ENCODE measurements at regions not wholly inside any gene's neighbourhood (a gene's known extent, or its start where the extent isn't known, plus 50 kb on each side); places are given as distances from the start of the nearest gene placed in this dataset.

DNA sequence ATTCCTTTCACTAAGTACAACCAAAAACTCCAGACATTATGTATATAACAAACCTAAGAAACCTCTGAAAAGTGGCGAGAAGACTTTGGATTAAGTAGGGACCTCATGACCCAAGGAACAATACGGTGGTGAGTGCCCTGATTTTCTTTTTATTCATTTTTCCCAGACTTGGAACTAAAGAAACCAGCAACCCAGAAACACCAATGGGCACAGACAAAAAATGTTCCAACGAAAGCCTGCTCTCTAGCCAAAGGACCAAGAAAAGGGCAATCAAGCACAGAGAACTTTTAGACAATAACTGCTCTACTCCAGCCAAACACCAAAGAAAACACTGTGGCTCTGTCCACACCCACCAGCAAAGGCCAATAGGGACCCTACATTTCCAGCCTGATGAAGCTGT lies 66.2 kb upstream of the SSBP2 start:
- no peak for DNase-seq
- FAIRE-seq, result no peak
- no peaks in the 10 kb centered on the region for H3K4me1 ChIP-seq (ENCODE audit: control insufficient read depth in 3 of 3, insufficient read depth in 2 of 3, low read depth in 1 of 3, low read length in 2 of 3)
- no peak overlapping the region for H3K27ac ChIP-seq (ENCODE audit: low read depth in 1 of 3, low read length in 2 of 3)
- 93 to 97% (median 96%) methylated on average over 3 of the region's 3 CpGs for WGBS, 3 donors
- H3K27me3 ChIP-seq (ENCODE audit: control insufficient read depth in 3 of 3, insufficient read depth in 3 of 3, low read length in 3 of 3), result no peaks in the 10 kb centered on the region
- no peak overlapping the region for H3K4me3 ChIP-seq (ENCODE audit: low read depth in 1 of 3, low read length in 3 of 3)
- H3K9me3 ChIP-seq (ENCODE audit: control insufficient read depth in 2 of 2, insufficient read depth in 1 of 2, low read depth in 1 of 2, low read length in 1 of 2), result no peaks in the 10 kb centered on the region
- no peaks in the 10 kb centered on the region for H3K36me3 ChIP-seq (ENCODE audit: control insufficient read depth in 3 of 3, insufficient read depth in 2 of 3, low read depth in 1 of 3, low read length in 3 of 3)

DNA sequence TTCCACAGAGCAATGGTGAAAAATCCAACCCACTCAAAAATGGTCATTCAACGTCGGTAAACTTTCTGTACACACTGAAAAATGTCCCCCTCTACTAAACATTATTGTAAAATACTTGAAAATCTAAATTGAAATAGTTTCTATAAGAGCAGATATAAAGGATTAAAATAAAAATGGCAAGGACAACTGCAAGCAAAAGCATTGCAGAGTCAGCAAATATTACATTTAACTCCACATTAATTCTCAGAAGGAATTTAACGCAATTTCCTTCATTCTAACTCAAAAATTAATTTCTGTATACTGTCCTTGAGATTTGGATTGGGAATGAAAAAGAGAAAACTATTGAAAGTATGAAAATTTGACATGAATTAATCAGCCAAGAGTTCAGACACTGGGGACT lies 64.4 kb upstream of the SSBP2 start:
- Histone ChIP-seq H3K4me1 (ENCODE audit: control insufficient read depth in 3 of 3, insufficient read depth in 2 of 3, low read depth in 1 of 3, low read length in 2 of 3) (no peaks in the 10 kb centered on the region), H3K9me3 (ENCODE audit: control insufficient read depth in 2 of 2, insufficient read depth in 1 of 2, low read depth in 1 of 2, low read length in 1 of 2) (no peaks in the 10 kb centered on the region), H3K4me3 (ENCODE audit: low read depth in 1 of 3, low read length in 3 of 3) (no peak overlapping the region), H3K27me3 (ENCODE audit: control insufficient read depth in 3 of 3, insufficient read depth in 3 of 3, low read length in 3 of 3) (no peaks in the 10 kb centered on the region), H3K27ac (ENCODE audit: low read depth in 1 of 3, low read length in 2 of 3) (no peak overlapping the region), H3K36me3 (ENCODE audit: control insufficient read depth in 3 of 3, insufficient read depth in 2 of 3, low read depth in 1 of 3, low read length in 3 of 3) (no peaks in the 10 kb centered on the region)
- 91 to 93% (median 93%) methylated on average over 3 of the region's 3 CpGs for WGBS, 3 donors
- DNase-seq (no peak), FAIRE-seq (no peak)

DNA sequence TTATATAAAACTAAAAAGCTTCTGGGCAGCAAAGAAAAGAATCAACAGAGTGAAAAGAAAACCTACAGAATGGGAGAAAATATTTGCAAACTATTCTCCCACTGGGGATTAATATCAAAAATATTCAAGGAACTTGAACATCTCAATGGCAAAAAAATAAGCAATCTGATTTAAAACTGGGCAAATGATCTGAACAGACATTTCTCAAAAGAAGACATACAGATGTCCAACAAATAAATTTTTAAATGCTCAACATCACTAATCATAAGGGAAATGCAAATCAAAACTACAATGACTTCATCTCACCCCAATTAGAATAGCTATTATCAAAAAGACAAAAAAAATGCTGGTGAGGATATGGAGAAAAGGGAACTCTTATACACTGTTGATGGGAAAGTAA lies 57.2 kb upstream of the SSBP2 start:
- Histone ChIP-seq H3K27ac (ENCODE audit: low read depth in 1 of 3, low read length in 2 of 3) (no peak overlapping the region), H3K36me3 (ENCODE audit: control insufficient read depth in 3 of 3, insufficient read depth in 2 of 3, low read depth in 1 of 3, low read length in 3 of 3) (no peaks in the 10 kb centered on the region), H3K4me3 (ENCODE audit: low read depth in 1 of 3, low read length in 3 of 3) (no peak overlapping the region), H3K27me3 (ENCODE audit: control insufficient read depth in 3 of 3, insufficient read depth in 3 of 3, low read length in 3 of 3) (no peaks in the 10 kb centered on the region), H3K9me3 (ENCODE audit: control insufficient read depth in 2 of 2, insufficient read depth in 1 of 2, low read depth in 1 of 2, low read length in 1 of 2) (peaks cover 0 to 2% of the 10 kb centered on the region in 2 donors), H3K4me1 (ENCODE audit: control insufficient read depth in 3 of 3, insufficient read depth in 2 of 3, low read depth in 1 of 3, low read length in 2 of 3) (no peaks in the 10 kb centered on the region)
- FAIRE-seq, result no peak
- no peak for DNase-seq

DNA sequence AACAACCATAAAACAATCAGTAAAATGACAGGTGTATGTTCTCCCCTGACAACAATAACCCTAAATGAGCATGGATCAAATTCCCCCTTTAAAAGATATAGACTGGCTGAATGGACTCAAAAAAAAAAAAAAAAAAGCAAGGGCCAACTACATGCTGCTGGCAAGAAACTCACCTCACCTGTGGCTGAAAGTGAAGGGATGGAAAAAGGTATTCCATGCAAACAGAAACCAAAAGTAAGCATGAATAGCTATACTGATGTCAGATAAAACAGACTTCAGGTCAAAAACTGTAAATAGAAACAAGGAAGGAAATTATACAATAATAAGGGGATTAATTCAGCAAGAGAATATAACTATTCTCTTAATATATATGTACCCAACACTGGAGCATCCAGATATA lies 54.2 kb upstream of the SSBP2 start:
- Histone ChIP-seq H3K4me1 (ENCODE audit: control insufficient read depth in 3 of 3, insufficient read depth in 2 of 3, low read depth in 1 of 3, low read length in 2 of 3) (no peaks in the 10 kb centered on the region), H3K36me3 (ENCODE audit: control insufficient read depth in 3 of 3, insufficient read depth in 2 of 3, low read depth in 1 of 3, low read length in 3 of 3) (no peaks in the 10 kb centered on the region), H3K4me3 (ENCODE audit: low read depth in 1 of 3, low read length in 3 of 3) (no peak overlapping the region), H3K27ac (ENCODE audit: low read depth in 1 of 3, low read length in 2 of 3) (peak overlapping the region in 1 of 3 donors; percentile 28), H3K9me3 (ENCODE audit: control insufficient read depth in 2 of 2, insufficient read depth in 1 of 2, low read depth in 1 of 2, low read length in 1 of 2) (peaks cover 0 to 2% of the 10 kb centered on the region in 2 donors), H3K27me3 (ENCODE audit: control insufficient read depth in 3 of 3, insufficient read depth in 3 of 3, low read length in 3 of 3) (no peaks in the 10 kb centered on the region)
- FAIRE-seq (no peak), DNase-seq (peak; percentile 40 to 47)

DNA sequence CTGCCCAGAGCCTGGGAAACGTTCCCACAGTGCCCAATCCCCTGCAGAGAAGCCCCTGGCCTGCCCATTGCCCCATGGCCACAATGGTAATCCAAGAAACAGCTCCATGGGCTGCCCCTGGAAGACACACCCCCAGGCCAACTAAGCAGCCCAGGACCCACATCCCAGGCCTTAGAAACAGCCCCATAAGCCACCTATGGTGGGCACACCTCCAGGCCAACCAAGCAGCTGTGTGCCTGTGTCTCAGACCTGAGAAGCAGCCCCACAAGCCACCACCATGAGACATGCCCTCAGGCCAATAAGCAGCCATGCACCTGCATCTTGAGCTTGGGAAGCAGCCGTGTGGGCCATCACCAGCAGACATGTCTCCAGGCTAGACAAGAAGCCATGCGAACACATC lies 52.9 kb upstream of the SSBP2 start:
- Histone ChIP-seq H3K27me3 (ENCODE audit: control insufficient read depth in 3 of 3, insufficient read depth in 3 of 3, low read length in 3 of 3) (no peaks in the 10 kb centered on the region), H3K9me3 (ENCODE audit: control insufficient read depth in 2 of 2, insufficient read depth in 1 of 2, low read depth in 1 of 2, low read length in 1 of 2) (peaks cover 0 to 2% of the 10 kb centered on the region in 2 donors), H3K36me3 (ENCODE audit: control insufficient read depth in 3 of 3, insufficient read depth in 2 of 3, low read depth in 1 of 3, low read length in 3 of 3) (no peaks in the 10 kb centered on the region), H3K27ac (ENCODE audit: low read depth in 1 of 3, low read length in 2 of 3) (no peak overlapping the region), H3K4me1 (ENCODE audit: control insufficient read depth in 3 of 3, insufficient read depth in 2 of 3, low read depth in 1 of 3, low read length in 2 of 3) (no peaks in the 10 kb centered on the region), H3K4me3 (ENCODE audit: low read depth in 1 of 3, low read length in 3 of 3) (no peak overlapping the region)
- FAIRE-seq (no peak), DNase-seq (no peak)
- 81 to 90% (median 89%) methylated on average over 3 of the region's 3 CpGs for WGBS, 3 donors

DNA sequence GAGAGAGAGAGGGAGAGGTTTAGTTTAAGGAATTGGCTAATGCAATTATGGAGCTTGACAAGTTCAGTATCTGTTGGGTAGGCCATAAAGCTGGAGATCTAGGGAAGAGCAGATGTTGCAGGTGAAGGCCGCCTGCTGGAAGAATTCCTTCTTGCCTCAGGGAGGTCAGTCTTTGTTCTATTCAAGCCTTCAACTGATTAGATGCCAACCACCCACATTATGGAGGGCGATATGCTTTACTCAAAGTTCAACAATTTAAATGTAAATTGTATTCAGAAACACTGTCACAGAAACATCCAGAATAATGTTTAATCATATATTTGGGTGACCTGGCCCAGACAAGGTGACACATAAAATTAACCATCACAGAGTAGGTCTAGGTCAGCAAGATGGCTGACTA lies 51.7 kb upstream of the SSBP2 start:
- H3K4me1 ChIP-seq (ENCODE audit: control insufficient read depth in 3 of 3, insufficient read depth in 2 of 3, low read depth in 1 of 3, low read length in 2 of 3), result no peaks in the 10 kb centered on the region
- 86 to 97% (median 93%) methylated on average over 2 of the region's 2 CpGs for WGBS, 3 donors
- no peak for DNase-seq
- no peaks in the 10 kb centered on the region for H3K27me3 ChIP-seq (ENCODE audit: control insufficient read depth in 3 of 3, insufficient read depth in 3 of 3, low read length in 3 of 3)
- H3K27ac ChIP-seq (ENCODE audit: low read depth in 1 of 3, low read length in 2 of 3), result no peak overlapping the region
- no peaks in the 10 kb centered on the region for H3K9me3 ChIP-seq (ENCODE audit: control insufficient read depth in 2 of 2, insufficient read depth in 1 of 2, low read depth in 1 of 2, low read length in 1 of 2)
- no peak overlapping the region for H3K4me3 ChIP-seq (ENCODE audit: low read depth in 1 of 3, low read length in 3 of 3)
- no peaks in the 10 kb centered on the region for H3K36me3 ChIP-seq (ENCODE audit: control insufficient read depth in 3 of 3, insufficient read depth in 2 of 3, low read depth in 1 of 3, low read length in 3 of 3)
- no peak for FAIRE-seq

DNA sequence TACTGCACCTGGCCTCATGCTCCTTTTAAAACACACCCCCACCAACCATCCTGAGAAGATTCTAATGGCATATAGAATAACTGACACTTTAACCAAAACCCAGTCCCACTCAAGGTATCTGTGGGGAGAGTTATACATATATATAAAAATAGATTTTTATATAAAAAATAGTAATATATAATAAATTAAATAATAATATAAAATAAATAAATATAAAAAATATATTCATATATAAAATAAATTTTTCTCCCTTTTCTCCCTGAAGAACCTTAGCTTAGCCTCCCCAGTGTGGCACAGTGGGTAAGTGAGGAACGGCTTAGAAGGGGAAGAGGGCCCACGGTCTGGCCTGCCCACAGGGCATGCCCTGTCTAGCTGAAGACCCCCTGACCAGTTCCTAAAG lies 51.1 kb upstream of the SSBP2 start:
- no peak for FAIRE-seq
- H3K4me1 ChIP-seq (ENCODE audit: control insufficient read depth in 3 of 3, insufficient read depth in 2 of 3, low read depth in 1 of 3, low read length in 2 of 3), result no peaks in the 10 kb centered on the region
- 79 to 90% (median 83%) methylated on average over 2 of the region's 2 CpGs for WGBS, 3 donors

DNA sequence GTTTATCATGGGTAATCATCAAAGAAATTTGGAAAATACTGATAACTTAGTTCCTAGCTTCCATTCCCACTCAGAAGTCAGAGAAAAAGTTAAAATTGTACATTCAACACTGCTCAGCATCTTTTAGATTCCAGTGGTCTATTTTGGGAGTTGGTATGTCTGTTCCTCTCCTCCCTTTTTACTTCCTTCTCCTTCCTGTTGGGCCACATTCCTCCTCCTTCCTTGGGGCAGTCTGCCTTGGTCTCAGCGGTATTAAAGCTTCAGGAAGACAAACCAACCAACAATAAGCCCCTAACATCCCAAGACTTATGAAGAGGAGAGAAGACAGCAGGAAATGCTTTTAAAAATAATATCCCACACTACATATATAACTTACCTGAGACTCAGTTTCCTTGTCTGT lies 49.9 kb upstream of the SSBP2 start:
- H3K9me3 ChIP-seq (ENCODE audit: control insufficient read depth in 2 of 2, insufficient read depth in 1 of 2, low read depth in 1 of 2, low read length in 1 of 2), result no peaks in the 10 kb centered on the region
- H3K27me3 ChIP-seq (ENCODE audit: control insufficient read depth in 3 of 3, insufficient read depth in 3 of 3, low read length in 3 of 3), result no peaks in the 10 kb centered on the region
- no peak for DNase-seq
- H3K27ac ChIP-seq (ENCODE audit: low read depth in 1 of 3, low read length in 2 of 3), result no peak overlapping the region
- no peaks in the 10 kb centered on the region for H3K4me1 ChIP-seq (ENCODE audit: control insufficient read depth in 3 of 3, insufficient read depth in 2 of 3, low read depth in 1 of 3, low read length in 2 of 3)
- no peaks in the 10 kb centered on the region for H3K36me3 ChIP-seq (ENCODE audit: control insufficient read depth in 3 of 3, insufficient read depth in 2 of 3, low read depth in 1 of 3, low read length in 3 of 3)
- FAIRE-seq, result no peak
- 61 to 73% (median 67%) methylated on average over 1 of the region's 1 CpG for WGBS, 3 donors
- H3K4me3 ChIP-seq (ENCODE audit: low read depth in 1 of 3, low read length in 3 of 3), result no peak overlapping the region

More for the DNA sequence above, 51.1 kb upstream of the SSBP2 start:
- H3K36me3 ChIP-seq (ENCODE audit: control insufficient read depth in 3 of 3, insufficient read depth in 2 of 3, low read depth in 1 of 3, low read length in 3 of 3), result no peaks in the 10 kb centered on the region
- H3K27ac ChIP-seq (ENCODE audit: low read depth in 1 of 3, low read length in 2 of 3), result no peak overlapping the region
- DNase-seq, result no peak
- no peaks in the 10 kb centered on the region for H3K9me3 ChIP-seq (ENCODE audit: control insufficient read depth in 2 of 2, insufficient read depth in 1 of 2, low read depth in 1 of 2, low read length in 1 of 2)
- H3K27me3 ChIP-seq (ENCODE audit: control insufficient read depth in 3 of 3, insufficient read depth in 3 of 3, low read length in 3 of 3), result no peaks in the 10 kb centered on the region
- H3K4me3 ChIP-seq (ENCODE audit: low read depth in 1 of 3, low read length in 3 of 3), result no peak overlapping the region
